ENCODE measurements at regions not wholly inside any gene's neighbourhood (a gene's known extent, or its start where the extent isn't known, plus 50 kb on each side); places are given as distances from the start of the nearest gene placed in this dataset.

DNA sequence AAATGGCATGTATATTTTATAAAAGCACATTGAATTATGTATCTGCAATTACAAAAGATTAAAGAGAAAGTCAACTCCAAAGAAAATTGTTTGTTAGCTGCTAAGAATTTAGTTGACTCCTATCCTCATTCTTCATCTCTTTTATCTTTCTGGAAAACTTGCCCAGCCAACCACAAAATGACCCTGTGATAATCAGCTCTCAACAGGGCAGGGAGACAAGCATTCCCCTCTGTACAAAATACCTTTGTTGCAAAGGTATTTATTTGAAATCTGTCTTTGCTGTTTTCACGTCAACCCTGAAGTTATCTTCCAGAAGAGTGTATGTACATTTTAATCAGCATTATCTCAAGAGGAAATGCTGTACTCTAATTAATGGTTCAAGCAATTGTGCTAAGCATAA lies 191.1 kb upstream of the DDI1 start:
- no peak for DNase-seq (ENCODE audit: low spot score)
- no peak for ATAC-seq
- H3K9me3 Mint-ChIP-seq: no peaks in the 10 kb centered on the region
- no peak overlapping the region for H3K27ac Mint-ChIP-seq
- H3K36me3 Mint-ChIP-seq: no peaks in the 10 kb centered on the region
- H3K4me3 Mint-ChIP-seq: no peak overlapping the region
- no peaks in the 10 kb centered on the region for H3K4me1 Mint-ChIP-seq (ENCODE audit: low read depth in 2 of 2)
- peaks cover 0 to 2% of the 10 kb centered on the region in 2 donors for H3K27me3 Mint-ChIP-seq

DNA sequence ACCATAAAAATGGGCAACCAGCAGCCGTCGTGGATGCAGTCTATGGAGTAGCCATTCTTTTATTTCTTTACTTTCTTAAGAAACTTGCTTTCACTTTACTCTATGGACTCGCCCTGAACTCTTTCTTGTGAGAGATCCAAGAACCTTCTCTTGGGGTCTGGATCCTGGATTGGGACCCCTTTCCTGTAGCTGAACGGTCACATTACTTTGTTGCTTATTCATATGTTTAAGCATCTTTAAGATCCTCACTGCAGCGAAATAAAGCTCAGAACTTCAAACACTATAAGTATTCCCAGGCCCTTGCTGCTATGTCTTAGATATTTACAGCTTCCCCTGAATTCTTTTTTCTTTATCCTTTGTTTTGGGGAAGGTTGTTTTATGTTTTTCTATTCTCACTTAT lies 187.8 kb upstream of the DDI1 start:
- no peak overlapping the region for H3K4me3 Mint-ChIP-seq
- no peaks in the 10 kb centered on the region for H3K4me1 Mint-ChIP-seq (ENCODE audit: low read depth in 2 of 2)
- peaks cover 3% of the 10 kb centered on the region for H3K9me3 Mint-ChIP-seq
- ATAC-seq (no peak), DNase-seq (ENCODE audit: low spot score) (no peak)
- no peaks in the 10 kb centered on the region for H3K27me3 Mint-ChIP-seq
- H3K27ac Mint-ChIP-seq: no peak overlapping the region
- H3K36me3 Mint-ChIP-seq: no peaks in the 10 kb centered on the region

DNA sequence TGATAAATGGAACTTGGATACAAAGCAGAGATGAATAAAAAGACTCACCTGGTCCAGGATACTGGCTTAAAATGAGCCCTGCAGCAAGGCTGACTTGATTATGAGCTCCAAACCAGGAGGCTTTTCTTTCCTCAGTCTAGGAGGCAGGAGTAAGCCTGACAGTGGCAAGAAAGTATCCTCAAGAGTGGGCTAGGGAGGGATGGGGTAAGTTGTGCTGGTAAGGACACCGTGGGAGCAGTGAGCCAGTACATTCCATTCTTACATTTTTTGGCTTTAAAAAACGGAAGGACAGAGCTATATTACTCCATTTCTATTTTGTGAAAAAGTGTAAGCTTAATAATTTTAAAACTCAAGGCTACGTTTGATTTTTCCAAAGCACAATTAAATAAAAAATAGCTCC lies 187.1 kb upstream of the DDI1 start:
- no peak for ATAC-seq
- H3K4me3 Mint-ChIP-seq: no peak overlapping the region
- no peak for DNase-seq (ENCODE audit: low spot score)
- H3K4me1 Mint-ChIP-seq (ENCODE audit: low read depth in 2 of 2): no peaks in the 10 kb centered on the region
- peaks cover 0 to 1% of the 10 kb centered on the region in 2 donors for H3K27me3 Mint-ChIP-seq
- peaks cover 3% of the 10 kb centered on the region for H3K9me3 Mint-ChIP-seq
- no peak overlapping the region for H3K27ac Mint-ChIP-seq
- no peaks in the 10 kb centered on the region for H3K36me3 Mint-ChIP-seq

DNA sequence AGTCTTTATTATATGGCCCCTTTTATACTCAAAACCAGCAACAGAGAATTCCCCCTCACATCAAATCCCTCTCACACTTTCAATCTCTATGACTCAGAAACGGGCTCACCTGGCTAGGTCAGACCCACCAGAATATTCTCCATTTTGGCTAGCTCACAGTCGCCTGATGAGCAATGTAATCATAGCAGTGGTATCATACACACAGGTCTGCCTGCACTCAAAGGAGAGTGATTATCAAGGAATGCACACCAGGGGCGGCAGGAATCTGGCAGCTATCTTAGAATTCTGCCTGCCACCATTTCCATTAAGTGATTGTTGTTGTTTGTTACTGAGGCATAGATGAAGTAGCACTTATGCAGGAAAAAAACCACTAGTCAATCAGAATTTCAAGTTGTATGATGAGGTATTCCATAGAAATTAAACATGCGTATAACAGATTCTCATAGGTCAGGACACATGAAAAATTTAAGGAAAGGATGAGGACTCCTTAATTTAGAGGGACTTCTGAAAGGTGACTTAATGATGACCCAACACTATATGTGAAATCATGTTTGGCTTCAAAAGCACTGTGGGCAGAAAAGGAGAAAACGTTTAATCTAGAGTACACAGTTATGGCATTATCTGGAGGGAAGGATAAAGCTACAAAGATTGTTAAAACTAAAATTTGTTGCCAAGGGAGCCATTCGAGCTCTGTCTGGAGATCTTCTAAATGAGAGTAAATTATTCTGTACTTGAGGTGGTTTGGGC lies 185.8 kb upstream of the DDI1 start:
- ATAC-seq (no peak), DNase-seq (ENCODE audit: low spot score) (no peak)
- H3K27me3 Mint-ChIP-seq: peaks cover 0 to 3% of the 10 kb centered on the region in 2 donors
- no peak overlapping the region for H3K4me3 Mint-ChIP-seq
- H3K9me3 Mint-ChIP-seq: peaks cover 5% of the 10 kb centered on the region
- no peak overlapping the region for H3K27ac Mint-ChIP-seq
- H3K36me3 Mint-ChIP-seq: no peaks in the 10 kb centered on the region
- H3K4me1 Mint-ChIP-seq (ENCODE audit: low read depth in 2 of 2): no peaks in the 10 kb centered on the region

DNA sequence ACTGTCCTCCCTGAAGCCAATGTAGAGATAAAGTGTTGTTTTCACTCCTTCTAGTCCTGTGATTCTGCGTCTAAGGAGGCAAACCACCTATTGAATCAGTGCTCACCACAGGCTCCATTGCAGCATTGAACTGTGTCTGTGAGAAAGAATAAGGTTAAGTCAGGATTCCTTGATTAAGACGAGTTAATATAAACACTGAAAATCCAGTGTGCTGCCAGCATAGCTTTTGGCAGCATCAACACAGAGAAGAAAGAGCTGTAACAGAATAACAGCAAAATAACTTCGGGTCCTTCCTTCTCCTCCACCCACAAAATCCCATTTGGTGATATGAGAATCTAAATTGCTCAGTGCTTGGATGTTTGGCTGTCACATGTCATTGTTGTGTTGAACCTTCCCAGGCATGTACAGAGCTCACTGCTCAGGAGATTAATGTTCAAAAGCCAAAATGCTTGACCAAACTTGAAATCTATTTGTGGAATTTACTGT lies 185.2 kb upstream of the DDI1 start:
- no peaks in the 10 kb centered on the region for H3K36me3 Mint-ChIP-seq
- no peak overlapping the region for H3K4me3 Mint-ChIP-seq
- ATAC-seq: no peak

More for the DNA sequence above, 185.2 kb upstream of the DDI1 start:
- peaks cover 5% of the 10 kb centered on the region for H3K9me3 Mint-ChIP-seq
- no peaks in the 10 kb centered on the region for H3K4me1 Mint-ChIP-seq (ENCODE audit: low read depth in 2 of 2)
- peaks cover 0 to 3% of the 10 kb centered on the region in 2 donors for H3K27me3 Mint-ChIP-seq
- H3K27ac Mint-ChIP-seq: no peak overlapping the region
- no peak for DNase-seq (ENCODE audit: low spot score)

Measured in natural killer cell treated with Interleukin-12 subunit alpha and Interleukin-12 subunit beta and Interleukin-15 and Interleukin-18, amount 100 ng/mL, for 72 hours (primary cell).